ENCODE measurements at regions not wholly inside any gene's neighbourhood (a gene's known extent, or its start where the extent isn't known, plus 50 kb on each side); places are given as distances from the start of the nearest gene placed in this dataset.

GRCh38 chr3:77709155-77709554 lies 669.3 kb downstream of the ROBO2 start:
- TF ChIP-seq POLR2A (IDR thresholded peaks at IDR 0.05) (no peak), CTCF (IDR thresholded peaks at IDR 0.05 in 8 of 11, conservative IDR thresholded peaks at IDR 0.05 in 3 of 11) (no peak)
